PC-3 (cell line): ENCODE measurements at regions not wholly inside any gene's neighbourhood (a gene's known extent, or its start where the extent isn't known, plus 50 kb on each side); places are given as distances from the start of the nearest gene placed in this dataset.

Experiments used
- CTCF ChIP-seq: fragments of 300-600 bp; sonication (generic); conservative IDR thresholded peaks from 2 replicates; pipeline ENCODE4 v1.5.1; 2017; ENCODE audit warnings: antibody characterized with exemption, low read depth, mild to moderate bottlenecking, low read length
- EZH2 ChIP-seq: fragments of 300-600 bp; sonication (generic); IDR thresholded peaks from one replicate; pipeline ENCODE4 v1.6.1; 2017; ENCODE audit warnings: antibody characterized with exemption, mild to moderate bottlenecking, low read length; ENCODE audit not compliant: unreplicated experiment
- EZH2phosphoT487 ChIP-seq: fragments of 300-600 bp; sonication (generic); IDR thresholded peaks from 2 replicates; pipeline ENCODE4 v1.6.1; 2018; ENCODE audit warnings: mild to moderate bottlenecking, antibody characterized with exemption, low read length, borderline replicate concordance

GRCh38 chrX:10728806-10729389, 108.5 kb upstream of the MID1 start:
- TF ChIP-seq CTCF (no peak), EZH2 (no peak), EZH2phosphoT487 (no peak)
